HG03045 (cell line): ENCODE measurements at regions not wholly inside any gene's neighbourhood (a gene's known extent, or its start where the extent isn't known, plus 50 kb on each side); places are given as distances from the start of the nearest gene placed in this dataset.

Source experiments
- ATAC-seq: cut with Tn5 transposase; IDR thresholded peaks from one replicate; pipeline ENCODE4 v1.9.1; 2021; ENCODE audit warnings: mild to moderate bottlenecking, moderate library complexity; ENCODE audit not compliant: unreplicated experiment

GRCh38 chr3:102141928-102142239, 292.6 kb downstream of the NFKBIZ start:
- ATAC-seq: no peak

- no peak for ATAC-seq
Measured at GRCh38 chr3:102142379-102143060, 292.3 kb upstream of the ZPLD1 start.

- no peak for ATAC-seq
Measured at GRCh38 chr3:102143536-102143935, 291.3 kb upstream of the ZPLD1 start.

GRCh38 chr3:102144063-102144462, 290.8 kb upstream of the ZPLD1 start:
- ATAC-seq: no peak

DNA sequence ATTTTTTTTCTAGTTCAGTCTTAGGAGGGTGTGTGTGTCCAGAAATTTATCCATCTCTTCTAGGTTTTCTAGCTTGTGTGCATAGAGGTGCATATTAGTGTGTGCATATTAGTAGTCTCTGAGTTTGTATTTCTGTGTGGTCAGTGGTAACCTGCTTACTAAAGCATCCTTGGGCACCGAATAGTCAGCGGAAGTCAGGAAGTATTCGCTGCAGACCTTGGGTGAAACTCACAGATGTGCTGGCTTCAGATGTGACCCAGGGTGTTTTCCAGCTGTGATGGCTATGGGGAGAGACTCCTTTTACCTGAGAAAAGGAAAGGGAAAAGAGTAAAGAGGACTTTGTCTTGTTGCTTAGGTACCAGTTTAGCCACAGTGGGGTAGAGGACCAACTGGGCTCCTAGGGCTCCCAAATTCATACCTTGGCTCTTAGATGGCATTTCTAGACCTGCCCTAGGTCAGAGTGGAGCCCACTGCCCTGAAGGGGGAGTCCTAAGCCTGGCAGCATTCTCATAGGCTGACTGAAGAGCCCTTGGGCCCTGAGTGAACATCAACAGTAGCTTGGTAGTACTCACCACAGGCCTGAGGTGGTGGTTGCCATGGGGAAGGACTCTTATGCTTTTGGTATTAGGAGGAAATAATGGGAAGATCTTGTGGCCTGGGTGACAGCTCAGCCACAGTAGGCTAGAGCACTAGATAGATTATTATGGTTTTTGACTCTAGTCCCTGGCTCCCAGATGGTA, 286.0 kb upstream of the ZPLD1 start:
- no peak for ATAC-seq

DNA sequence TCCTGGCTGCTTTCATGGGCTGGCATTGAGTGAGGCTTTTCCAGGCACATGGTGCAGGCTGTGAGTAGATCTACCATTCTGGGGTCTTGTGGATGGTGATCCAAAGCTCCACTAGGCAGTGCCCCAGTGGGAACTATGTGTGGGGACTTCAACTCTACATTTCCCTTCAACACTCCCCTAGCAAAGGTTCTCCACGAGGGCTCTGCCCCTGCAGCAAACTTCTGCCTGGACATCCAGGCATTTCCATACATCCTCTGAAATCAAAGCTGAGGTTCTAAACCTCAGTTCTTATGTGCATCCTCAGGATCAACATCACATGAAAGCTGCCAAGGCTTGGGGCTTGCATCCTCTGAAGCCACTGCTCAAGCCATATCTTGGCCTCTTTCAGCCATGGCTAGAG, 282.9 kb upstream of the ZPLD1 start:
- ATAC-seq: no peak

DNA sequence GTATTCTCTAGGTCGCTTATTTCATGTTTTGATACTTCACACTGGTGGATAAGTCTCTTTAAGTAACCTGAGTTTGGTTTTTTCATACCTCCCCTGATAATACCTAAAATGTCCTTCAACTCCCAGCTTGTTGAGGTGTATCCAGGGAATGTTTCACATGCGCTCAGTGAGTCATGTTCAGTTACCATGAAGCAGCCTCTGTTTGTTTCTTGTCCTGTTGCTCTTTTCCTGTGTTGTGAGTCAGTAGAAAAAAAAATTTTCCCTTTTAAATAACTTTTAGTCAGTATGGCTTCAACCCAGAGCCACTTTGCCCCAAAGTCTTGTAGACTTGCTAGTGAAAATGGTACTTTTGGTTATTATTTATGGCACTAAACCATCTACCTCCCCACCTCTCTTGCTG, 278.4 kb upstream of the ZPLD1 start:
- ATAC-seq: no peak

GRCh38 chr3:102158080-102158740, 276.6 kb upstream of the ZPLD1 start:
- no peak for ATAC-seq

GRCh38 chr3:102159810-102160451, 274.9 kb upstream of the ZPLD1 start:
- ATAC-seq: no peak

- ATAC-seq: no peak
Measured at GRCh38 chr3:102161384-102162006, 273.3 kb upstream of the ZPLD1 start.

DNA sequence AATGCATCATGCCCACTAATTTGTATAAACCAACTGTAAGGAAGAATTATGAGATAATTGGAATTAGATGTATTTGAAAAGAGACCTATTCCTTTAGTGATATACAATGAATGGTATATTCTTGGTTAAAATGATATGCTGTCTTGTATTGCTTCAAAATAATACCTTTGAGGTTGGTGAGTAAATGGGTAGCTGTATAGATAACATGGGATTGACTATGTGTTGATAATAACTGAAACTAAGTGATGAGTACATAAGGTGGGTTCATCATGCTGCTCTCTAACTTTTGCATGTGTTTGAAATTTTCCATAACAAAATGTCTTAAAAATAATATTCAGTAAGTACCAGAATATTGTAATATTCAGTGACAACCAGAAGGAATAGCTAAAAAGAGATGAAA, 272.6 kb upstream of the ZPLD1 start:
- no peak for ATAC-seq

DNA sequence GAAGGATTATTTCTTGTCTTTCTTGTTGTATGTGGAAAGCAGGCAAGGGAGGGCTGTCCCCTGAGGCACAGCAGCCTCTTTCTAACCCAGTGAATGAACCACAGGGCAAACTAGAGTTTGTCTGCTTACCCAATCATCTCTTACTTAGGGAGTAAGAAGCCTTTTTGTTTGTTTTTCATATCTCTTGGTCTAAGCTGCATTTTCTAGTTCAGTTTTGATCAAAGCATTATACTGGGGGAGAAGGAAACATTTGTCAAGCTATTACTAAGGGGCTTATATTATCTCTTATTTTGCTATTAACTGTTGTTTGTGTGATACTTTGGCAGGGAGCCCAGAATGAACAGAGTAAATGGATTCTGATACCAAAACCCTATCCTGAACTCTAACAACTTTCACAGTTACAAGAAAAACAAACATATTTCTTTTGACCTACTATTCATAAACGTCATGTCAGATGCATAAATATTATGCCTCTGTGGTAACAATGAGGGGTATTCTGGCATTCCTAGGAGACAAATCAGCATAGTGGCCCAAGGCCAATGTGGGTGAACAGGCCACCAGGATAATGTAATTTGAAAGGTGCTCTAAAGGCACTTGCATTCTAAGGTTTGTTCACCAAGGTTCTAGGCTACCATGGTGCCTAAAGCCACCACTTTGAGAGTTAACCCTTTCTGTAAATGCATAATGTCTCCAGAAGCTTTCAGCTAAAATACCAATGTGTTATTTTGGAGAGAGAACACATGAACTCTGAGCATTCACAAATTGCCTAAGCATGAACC, 271.6 kb upstream of the ZPLD1 start:
- ATAC-seq: no peak

GRCh38 chr3:102163818-102164154, 271.0 kb upstream of the ZPLD1 start:
- no peak for ATAC-seq

- no peak for ATAC-seq
Measured at GRCh38 chr3:102165367-102165766, 269.4 kb upstream of the ZPLD1 start.

DNA sequence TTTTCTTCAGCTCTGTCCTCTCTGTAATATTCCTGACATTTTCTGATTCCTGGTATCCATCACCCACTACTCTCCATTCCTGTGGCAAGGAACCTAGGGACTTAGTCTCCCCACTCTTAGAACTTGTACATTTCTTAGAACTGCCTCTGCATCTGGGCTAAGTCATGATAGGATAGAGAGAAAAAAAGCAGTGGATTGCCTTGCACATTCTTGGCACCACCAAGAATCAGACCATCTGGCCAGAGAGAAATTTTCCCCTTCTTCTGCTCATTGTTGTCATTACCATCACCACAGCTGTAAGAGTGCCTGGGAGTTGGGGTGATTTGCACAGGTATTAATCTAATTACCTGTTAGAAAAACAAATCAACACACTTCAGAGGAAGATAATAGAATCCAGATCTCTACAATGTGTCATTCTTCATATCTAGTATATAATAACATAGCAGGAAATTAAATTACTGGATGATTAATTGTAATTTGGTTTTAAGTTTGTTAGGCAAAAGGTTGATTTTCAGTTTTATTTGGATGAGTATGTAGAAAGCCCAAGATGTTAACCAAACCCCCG, 264.8 kb upstream of the ZPLD1 start:
- no peak for ATAC-seq

DNA sequence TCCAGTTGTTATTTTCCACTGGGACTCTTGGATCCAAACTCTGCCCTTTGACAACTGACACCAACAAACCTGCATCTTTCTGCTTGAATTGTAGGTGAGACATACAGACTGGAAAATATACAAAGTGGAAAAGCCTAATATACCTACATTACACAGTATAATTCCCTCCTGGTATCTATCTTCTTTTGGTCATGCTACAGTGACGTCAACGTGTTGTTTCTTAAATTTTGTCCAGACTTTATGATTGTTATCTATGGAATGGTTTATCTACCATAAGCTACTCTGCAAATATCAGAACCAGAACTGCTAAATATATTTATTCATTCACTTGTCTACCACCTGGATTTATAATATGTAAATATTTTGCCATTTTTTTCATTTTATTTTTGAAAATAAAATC, 264.3 kb upstream of the ZPLD1 start:
- no peak for ATAC-seq

DNA sequence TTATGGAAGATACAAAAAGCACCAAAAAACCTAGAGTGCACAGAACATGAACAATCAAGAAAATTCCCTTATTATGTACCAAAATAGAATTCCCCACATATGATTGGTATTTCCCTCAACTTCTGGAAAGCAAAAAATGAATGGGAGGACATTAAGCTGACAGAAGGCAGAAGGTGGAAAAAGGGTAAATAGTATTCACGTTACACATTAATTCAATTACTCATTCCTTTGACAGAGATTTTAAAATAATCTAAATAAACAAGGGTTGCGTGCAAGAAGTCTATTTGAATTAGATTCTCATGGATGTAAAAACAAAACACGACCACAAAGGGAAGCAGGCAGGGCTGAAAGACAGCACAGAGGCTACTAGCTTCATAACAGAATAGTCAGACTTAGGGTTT, 260.5 kb upstream of the ZPLD1 start:
- no peak for ATAC-seq

GRCh38 chr3:102174832-102175374, 259.9 kb upstream of the ZPLD1 start:
- no peak for ATAC-seq

DNA sequence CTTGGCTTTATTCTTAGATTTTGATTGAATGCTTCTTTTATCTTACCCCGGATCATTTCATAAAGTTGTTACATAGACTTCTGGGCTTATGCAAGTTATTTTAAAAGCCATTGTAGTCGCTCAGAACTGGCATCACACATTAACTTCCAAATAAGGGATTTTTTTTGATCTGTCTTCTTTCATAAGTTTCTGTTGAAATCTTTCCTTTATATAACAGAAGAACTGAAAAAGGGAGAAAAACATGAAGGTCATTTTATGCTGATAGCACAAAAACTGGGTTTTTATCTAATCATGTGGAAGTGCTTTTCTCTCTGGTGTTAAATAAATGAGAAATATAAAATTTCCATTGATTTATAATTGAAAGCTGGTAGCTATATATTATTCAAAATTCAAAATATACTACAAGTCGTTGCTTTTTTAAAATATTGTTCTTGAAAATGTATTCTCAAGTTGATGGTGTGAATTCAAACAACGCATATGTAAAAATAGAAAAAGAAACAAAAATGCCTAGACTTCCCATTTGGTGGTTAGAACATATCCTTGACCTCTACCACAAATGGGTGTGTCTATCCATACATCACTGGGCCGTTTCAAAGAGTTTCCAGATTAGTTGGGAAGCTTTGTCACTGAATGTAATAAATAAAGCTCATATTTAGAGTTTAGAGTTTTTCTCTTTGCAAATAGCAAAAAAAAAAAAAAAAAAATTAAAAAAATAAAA, 258.3 kb upstream of the ZPLD1 start:
- ATAC-seq: no peak
